HepG2 (cell line): ENCODE measurements at regions not wholly inside any gene's neighbourhood (a gene's known extent, or its start where the extent isn't known, plus 50 kb on each side); places are given as distances from the start of the nearest gene placed in this dataset.

Experiments used
- ATAC-seq: fragments of 200-7000 bp; cut with Tn5 transposase; 3 replicates; pipeline ENCODE4 v1.9.1; 2020; ENCODE audit warnings: mild to moderate bottlenecking, moderate library complexity
- BruUV-seq: library from RNA; stranded (reverse); fragments of 400-500 nt; replicated peaks from 2 replicates; lab custom pipeline; 2021; lab: Mats Ljungman, UMichigan
- CTCF ChIA-PET: fragments of 300-600 bp; formaldehyde crosslinking; extraction: SDS; loops from one replicate; lab custom pipeline; 2021; ENCODE audit warnings: low total read pairs, inconsistent platforms, low intra/inter-chr PET ratio; lab: Yijun Ruan, JAX
- POLR2A ChIA-PET: fragments of 350-600 bp; sonication (Branson Sonifier 250); formaldehyde crosslinking; loops from one replicate; lab custom pipeline; 2020; ENCODE audit warnings: antibody characterized with exemption, inconsistent platforms; lab: Yijun Ruan, JAX
- DNase-seq: peaks from one replicate; pipeline ENCODE4 v3.0.0-alpha.2; 2015; ENCODE audit warnings: low spot score
- FAIRE-seq: peaks from 3 replicates; lab custom pipeline; 2011; peaks lifted over from hg19 to GRCh38; lab: Jason Lieb, UNC
- H2AFZ ChIP-seq: one replicate; pipeline ENCODE4 v1.6.1; 2011; ENCODE audit warnings: low read length, inconsistent platforms
- H3K27ac ChIP-seq: fragments of 300-600 bp; 3 replicates; pipeline ENCODE4 v1.8.0; 2011; ENCODE audit warnings: mixed run types, mild to moderate bottlenecking, mixed read lengths, low read length, inconsistent platforms; ENCODE audit not compliant: insufficient read depth; ENCODE audit errors: extremely low read length
- H3K27me3 ChIP-seq, 2 experiments: fragments of 200-600 bp in 1 of 2; 2 replicates in 1 of 2; 3 replicates in 1 of 2; pipeline versions ENCODE4 v1.6.0 to v1.8.0; 2011; ENCODE audit warnings: low read length in 2 of 2, mild to moderate bottlenecking in 2 of 2, moderate library complexity in 2 of 2, inconsistent platforms in 1 of 2; ENCODE audit not compliant: insufficient read depth in 2 of 2, control insufficient read depth in 1 of 2
- H3K36me3 ChIP-seq, 2 experiments: fragments of 200-600 bp in 1 of 2; replicated peaks in 1 of 2; 2 replicates in 1 of 2; 3 replicates in 1 of 2; pipeline versions ENCODE4 v1.5.1 to v1.8.0; 2011; ENCODE audit warnings: low read length in 2 of 2, inconsistent platforms in 1 of 2; ENCODE audit not compliant: insufficient read depth in 2 of 2, control insufficient read depth in 1 of 2
- H3K4me1 ChIP-seq: 2 replicates; pipeline ENCODE4 v1.5.1; 2012; ENCODE audit warnings: low read length, inconsistent platforms; ENCODE audit not compliant: insufficient read depth
- H3K4me2 ChIP-seq: 2 replicates; pipeline ENCODE4 v1.6.0; 2011; ENCODE audit warnings: low read depth, low read length, inconsistent platforms
- H3K4me3 ChIP-seq, 3 experiments: fragments of 200-600 bp in 1 of 3; sonication (generic), shearing (Covaris generic) in 1 of 3; replicated peaks in 1 of 3; 2 replicates each; pipeline ENCODE4 v1.5.1; 2011 to 2016; ENCODE audit warnings: low read length in 3 of 3, inconsistent platforms in 2 of 3, low read depth in 2 of 3, mild to moderate bottlenecking in 2 of 3, control low read depth in 1 of 3, mixed read lengths in 1 of 3; ENCODE audit not compliant: insufficient read depth in 1 of 3
- H3K79me2 ChIP-seq: one replicate; pipeline ENCODE4 v1.6.1; 2011; ENCODE audit warnings: low read length, inconsistent platforms; ENCODE audit not compliant: insufficient read depth
- H3K9ac ChIP-seq: 2 replicates; pipeline ENCODE4 v1.6.0; 2011; ENCODE audit warnings: mild to moderate bottlenecking, low read depth, low read length, inconsistent platforms; ENCODE audit not compliant: insufficient read depth
- H3K9me3 ChIP-seq: 2 replicates; pipeline ENCODE4 v1.5.1; 2012; ENCODE audit warnings: mild to moderate bottlenecking, low read length
- H4K20me1 ChIP-seq: 2 replicates; pipeline ENCODE4 v1.6.0; 2011; ENCODE audit warnings: inconsistent platforms, mild to moderate bottlenecking, low read length, moderate library complexity; ENCODE audit not compliant: insufficient read depth
- CEBPB ChIP-seq: IDR thresholded peaks from 2 replicates; pipeline ENCODE4 v1.6.1; 2011; ENCODE audit warnings: low read depth, low read length, improper control_type of control experiment, borderline replicate concordance
- KLF9 ChIP-seq: IDR thresholded peaks from 2 replicates; pipeline ENCODE4 v1.6.1; 2016; ENCODE audit warnings: low read depth
- NFYB ChIP-seq: sonication (generic); formaldehyde crosslinking; IDR thresholded peaks from 2 replicates; pipeline ENCODE4 v1.4.0; 2020; ENCODE audit warnings: missing genetic modification reagents
- NR2C2 ChIP-seq: sonication (generic); formaldehyde crosslinking; IDR thresholded peaks from 2 replicates; pipeline ENCODE4 v1.4.0; 2020; ENCODE audit warnings: missing genetic modification reagents, mild to moderate bottlenecking, moderate library complexity, borderline replicate concordance
- NR2F2 ChIP-seq: IDR thresholded peaks from 2 replicates; pipeline ENCODE4 v1.6.1; 2012; ENCODE audit warnings: low read depth, inconsistent platforms, borderline replicate concordance
- SIX1 ChIP-seq: sonication (generic); formaldehyde crosslinking; IDR thresholded peaks from 2 replicates; pipeline ENCODE4 v1.4.0; 2020; ENCODE audit warnings: missing genetic modification reagents, borderline replicate concordance
- TGIF2 ChIP-seq: IDR thresholded peaks from 2 replicates; pipeline ENCODE4 v1.6.1; 2016; ENCODE audit warnings: control low read depth, missing compliant biosample characterization
- YEATS4 ChIP-seq: sonication (generic); formaldehyde crosslinking; IDR thresholded peaks from 2 replicates; pipeline ENCODE4 v1.4.0; 2020; ENCODE audit warnings: missing genetic modification reagents, borderline replicate concordance
- ZBTB1 ChIP-seq: sonication (generic); formaldehyde crosslinking; IDR thresholded peaks from 2 replicates; pipeline ENCODE4 v1.4.0; 2020; ENCODE audit warnings: missing genetic modification reagents, borderline replicate concordance
- ZKSCAN1 ChIP-seq: fragments of 150-350 bp; IDR thresholded peaks from 2 replicates; pipeline ENCODE4 v1.6.1; 2014; ENCODE audit warnings: low read length
- ZNF256 ChIP-seq: sonication (generic); formaldehyde crosslinking; conservative IDR thresholded peaks from 2 replicates; pipeline ENCODE4 v1.4.0; 2020; ENCODE audit warnings: missing genetic modification reagents
- ZNF713 ChIP-seq: sonication (generic); formaldehyde crosslinking; IDR thresholded peaks from 2 replicates; pipeline ENCODE4 v1.4.0; 2020; ENCODE audit warnings: mild to moderate bottlenecking, missing genetic modification reagents
- WGBS: methylation state at CpG from one replicate; pipeline ENCODE4 v1.1.6; 2017; ENCODE audit warnings: low lambda C conversion rate; 5-methylcytosine and 5-hydroxymethylcytosine counted together
- in situ Hi-C: cut with HindIII; loops from 2 replicates; pipeline ENCODE4 v1.10.0; 2017; ENCODE audit warnings: low pct_unique_long_range_greater_than_20kb; ENCODE audit not compliant: extremely low pct_ligation_motif_present
- intact Hi-C: fragments of 100-400 bp; cut with micrococcal nuclease; formaldehyde crosslinking; loops from one replicate; pipeline ENCODE4 v1.10.0; 2022; ENCODE audit not compliant: unreplicated experiment
- TF ChIP-seq, protein P1 (sequence below): sonication (generic); formaldehyde crosslinking; IDR thresholded peaks from 2 replicates; pipeline ENCODE4 v1.4.0; 2020; ENCODE audit warnings: mild to moderate bottlenecking, missing genetic modification reagents, borderline replicate concordance
- TF ChIP-seq, protein P2 (sequence below): sonication (generic); formaldehyde crosslinking; IDR thresholded peaks from 2 replicates; pipeline ENCODE4 v1.4.0; 2020; ENCODE audit warnings: mild to moderate bottlenecking, missing genetic modification reagents

DNA sequence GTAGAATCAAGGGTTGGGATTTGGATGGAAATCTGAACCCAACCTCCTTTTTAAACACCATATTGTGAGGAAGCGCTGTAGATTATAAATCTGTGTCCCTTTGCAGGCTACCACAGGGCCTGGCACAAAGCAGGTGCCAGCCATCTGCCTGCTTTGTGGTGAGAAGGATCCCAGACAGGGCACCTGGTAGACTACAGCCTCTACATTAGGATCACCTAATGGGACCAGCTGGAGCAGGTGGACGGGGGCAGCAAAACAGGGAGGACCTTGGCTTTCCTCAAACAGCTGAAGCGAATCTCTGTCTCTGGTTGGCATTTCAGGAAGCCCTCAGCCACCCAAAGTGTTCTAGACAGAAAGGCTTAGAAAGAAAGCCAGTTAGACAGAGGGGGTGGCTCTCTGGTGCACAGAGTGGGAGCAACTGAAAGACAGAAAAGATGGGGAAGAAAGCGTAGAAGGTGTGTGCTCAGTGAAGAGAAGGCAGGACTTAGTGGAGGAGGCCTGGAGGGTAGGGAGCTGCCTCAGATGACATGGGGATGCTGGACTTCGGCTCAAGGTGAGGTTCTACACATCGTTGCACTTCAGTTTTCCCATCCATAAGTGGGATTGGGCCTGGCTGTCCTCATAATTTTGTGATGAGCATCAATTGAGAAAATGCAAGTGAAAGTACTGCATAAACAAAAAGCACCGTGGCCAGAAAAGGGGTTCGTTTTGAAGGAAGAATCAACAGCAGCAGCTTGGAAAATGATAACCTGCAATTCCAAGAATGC is 350.8 kb downstream of the CYRIA start:
- intact Hi-C loops = no loop called here
- CTCF ChIA-PET = no interaction called here

DNA sequence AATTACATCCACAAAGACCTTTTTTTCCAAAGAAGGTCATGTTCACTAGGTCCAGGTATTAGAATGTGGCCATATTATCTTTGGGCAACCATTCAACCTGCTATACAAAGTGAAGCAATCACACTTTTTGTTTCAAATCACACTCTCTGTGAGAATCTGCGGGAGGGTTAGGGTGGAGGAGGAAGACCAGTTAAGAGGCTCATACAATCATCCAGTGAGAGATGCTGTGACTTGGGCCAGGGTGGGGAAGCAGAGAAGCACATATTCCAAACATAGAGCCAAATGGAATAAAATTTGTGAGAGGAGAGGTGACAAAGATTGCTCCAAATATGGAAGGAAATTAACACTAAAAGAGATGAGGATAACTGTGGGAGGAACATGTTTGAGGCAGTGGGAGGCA is 351.6 kb downstream of the CYRIA start:
- no peak overlapping the region for H3K4me3 ChIP-seq
- WGBS = 87% methylated on average over 1 of the region's 1 CpG
- no peak overlapping the region for H3K27ac ChIP-seq
- ATAC-seq = no peak
- no peaks in the 10 kb centered on the region for H3K79me2 ChIP-seq
- in situ Hi-C loops (no loop called here), intact Hi-C loops (no loop called here)
- no peak overlapping the region for H3K4me2 ChIP-seq
- H2AFZ ChIP-seq = no peak overlapping the region
- ChIA-PET CTCF (no interaction called here), POLR2A (no interaction called here)
- DNase-seq = no peak
- no peaks in the 10 kb centered on the region for H3K9me3 ChIP-seq
- no peaks in the 10 kb centered on the region for H3K4me1 ChIP-seq
- H3K9ac ChIP-seq = no peak overlapping the region
- TF ChIP-seq, protein P1, sequence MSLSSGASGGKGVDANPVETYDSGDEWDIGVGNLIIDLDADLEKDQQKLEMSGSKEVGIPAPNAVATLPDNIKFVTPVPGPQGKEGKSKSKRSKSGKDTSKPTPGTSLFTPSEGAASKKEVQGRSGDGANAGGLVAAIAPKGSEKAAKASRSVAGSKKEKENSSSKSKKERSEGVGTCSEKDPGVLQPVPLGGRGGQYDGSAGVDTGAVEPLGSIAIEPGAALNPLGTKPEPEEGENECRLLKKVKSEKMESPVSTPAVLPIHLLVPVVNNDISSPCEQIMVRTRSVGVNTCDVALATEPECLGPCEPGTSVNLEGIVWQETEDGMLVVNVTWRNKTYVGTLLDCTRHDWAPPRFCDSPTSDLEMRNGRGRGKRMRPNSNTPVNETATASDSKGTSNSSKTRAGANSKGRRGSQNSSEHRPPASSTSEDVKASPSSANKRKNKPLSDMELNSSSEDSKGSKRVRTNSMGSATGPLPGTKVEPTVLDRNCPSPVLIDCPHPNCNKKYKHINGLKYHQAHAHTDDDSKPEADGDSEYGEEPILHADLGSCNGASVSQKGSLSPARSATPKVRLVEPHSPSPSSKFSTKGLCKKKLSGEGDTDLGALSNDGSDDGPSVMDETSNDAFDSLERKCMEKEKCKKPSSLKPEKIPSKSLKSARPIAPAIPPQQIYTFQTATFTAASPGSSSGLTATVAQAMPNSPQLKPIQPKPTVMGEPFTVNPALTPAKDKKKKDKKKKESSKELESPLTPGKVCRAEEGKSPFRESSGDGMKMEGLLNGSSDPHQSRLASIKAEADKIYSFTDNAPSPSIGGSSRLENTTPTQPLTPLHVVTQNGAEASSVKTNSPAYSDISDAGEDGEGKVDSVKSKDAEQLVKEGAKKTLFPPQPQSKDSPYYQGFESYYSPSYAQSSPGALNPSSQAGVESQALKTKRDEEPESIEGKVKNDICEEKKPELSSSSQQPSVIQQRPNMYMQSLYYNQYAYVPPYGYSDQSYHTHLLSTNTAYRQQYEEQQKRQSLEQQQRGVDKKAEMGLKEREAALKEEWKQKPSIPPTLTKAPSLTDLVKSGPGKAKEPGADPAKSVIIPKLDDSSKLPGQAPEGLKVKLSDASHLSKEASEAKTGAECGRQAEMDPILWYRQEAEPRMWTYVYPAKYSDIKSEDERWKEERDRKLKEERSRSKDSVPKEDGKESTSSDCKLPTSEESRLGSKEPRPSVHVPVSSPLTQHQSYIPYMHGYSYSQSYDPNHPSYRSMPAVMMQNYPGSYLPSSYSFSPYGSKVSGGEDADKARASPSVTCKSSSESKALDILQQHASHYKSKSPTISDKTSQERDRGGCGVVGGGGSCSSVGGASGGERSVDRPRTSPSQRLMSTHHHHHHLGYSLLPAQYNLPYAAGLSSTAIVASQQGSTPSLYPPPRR (CRISPR knock-in tag) = no peak
- 0 out of 2 replicates have a peak, but pooled peaks have one; percentile 34 for TF ChIP-seq CEBPB
- TF ChIP-seq, all 625 proteins: peak for 1
- Histone ChIP-seq H3K36me3 (no peaks in the 10 kb centered on the region), H4K20me1 (no peaks in the 10 kb centered on the region), H3K27me3 (no peaks in the 10 kb centered on the region)
- BruUV-seq = no TSS peak
- FAIRE-seq = no peak

More for the DNA sequence above, 350.8 kb downstream of the CYRIA start:
- H3K4me1 ChIP-seq = no peaks in the 10 kb centered on the region
- H3K36me3 ChIP-seq = no peaks in the 10 kb centered on the region
- no TSS peak for BruUV-seq
- no peak for DNase-seq
- 27% methylated on average over 8 of the region's 8 CpGs for WGBS
- no peak overlapping the region for H3K27ac ChIP-seq
- ATAC-seq = no peak
- no peaks in the 10 kb centered on the region for H3K9me3 ChIP-seq
- in situ Hi-C loops = no loop called here
- no peak for FAIRE-seq
- no peak overlapping the region for H3K4me3 ChIP-seq
- TF ChIP-seq KLF9 (CRISPR knock-in tag) (no peak), NR2C2 (CRISPR knock-in tag) (no peak), ZNF713 (CRISPR knock-in tag) (no peak), SIX1 (CRISPR knock-in tag) (no peak), ZNF256 (no peak), TGIF2 (no peak), ZKSCAN1 (no peak), NR2F2 (no peak), YEATS4 (CRISPR knock-in tag) (no peak), ZBTB1 (no peak), NFYB (CRISPR knock-in tag) (no peak)
- TF ChIP-seq, protein P2, sequence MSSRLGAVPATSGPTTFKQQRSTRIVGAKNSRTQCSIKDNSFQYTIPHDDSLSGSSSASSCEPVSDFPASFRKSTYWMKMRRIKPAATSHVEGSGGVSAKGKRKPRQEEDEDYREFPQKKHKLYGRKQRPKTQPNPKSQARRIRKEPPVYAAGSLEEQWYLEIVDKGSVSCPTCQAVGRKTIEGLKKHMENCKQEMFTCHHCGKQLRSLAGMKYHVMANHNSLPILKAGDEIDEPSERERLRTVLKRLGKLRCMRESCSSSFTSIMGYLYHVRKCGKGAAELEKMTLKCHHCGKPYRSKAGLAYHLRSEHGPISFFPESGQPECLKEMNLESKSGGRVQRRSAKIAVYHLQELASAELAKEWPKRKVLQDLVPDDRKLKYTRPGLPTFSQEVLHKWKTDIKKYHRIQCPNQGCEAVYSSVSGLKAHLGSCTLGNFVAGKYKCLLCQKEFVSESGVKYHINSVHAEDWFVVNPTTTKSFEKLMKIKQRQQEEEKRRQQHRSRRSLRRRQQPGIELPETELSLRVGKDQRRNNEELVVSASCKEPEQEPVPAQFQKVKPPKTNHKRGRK (CRISPR knock-in tag) = no peak
- no peak overlapping the region for H3K4me2 ChIP-seq
- no peaks in the 10 kb centered on the region for H4K20me1 ChIP-seq
- H3K79me2 ChIP-seq = no peaks in the 10 kb centered on the region
- no peak overlapping the region for H3K9ac ChIP-seq
- no peak overlapping the region for H2AFZ ChIP-seq
- H3K27me3 ChIP-seq = no peaks in the 10 kb centered on the region
- POLR2A ChIA-PET = no interaction called here
